Lung (tissue), 11 donors: ENCODE measurements at regions not wholly inside any gene's neighbourhood (a gene's known extent, or its start where the extent isn't known, plus 50 kb on each side); places are given as distances from the start of the nearest gene placed in this dataset.

Source experiments
- ATAC-seq: fragments of 200-7000 bp; cut with Tn5 transposase; one replicate; pipeline ENCODE4 v1.9.1; 2020; ENCODE audit warnings: moderate number of reproducible peaks; ENCODE audit not compliant: insufficient read depth, low FRiP score
- DNase-seq, 3 donors: peaks; one replicate each; pipeline ENCODE4 v3.0.0-alpha.2; 2013 to 2017
- H3K27ac ChIP-seq, 2 donors: one replicate each; pipeline ENCODE4 v1.5.1; 2013; ENCODE audit warnings: mild to moderate bottlenecking in 2 of 2, moderate library complexity in 2 of 2, control low read depth in 1 of 2, inconsistent platforms in 1 of 2, low read depth in 1 of 2, low read length in 1 of 2
- H3K27me3 ChIP-seq, 3 donors: one replicate each; pipeline ENCODE4 v1.5.1; 2013; ENCODE audit warnings: low read length in 2 of 3; ENCODE audit not compliant: control insufficient read depth in 3 of 3, insufficient read depth in 3 of 3
- H3K36me3 ChIP-seq, 4 donors: one replicate each; pipeline ENCODE4 v1.5.1; 2013; ENCODE audit warnings: low read length in 4 of 4, mild to moderate bottlenecking in 1 of 4, moderate library complexity in 1 of 4; ENCODE audit not compliant: control insufficient read depth in 4 of 4, insufficient read depth in 4 of 4
- H3K4me1 ChIP-seq, 5 donors: one replicate each; pipeline ENCODE4 v1.5.1; 2013; ENCODE audit warnings: low read length in 5 of 5, mild to moderate bottlenecking in 2 of 5, moderate library complexity in 1 of 5; ENCODE audit not compliant: control insufficient read depth in 5 of 5, insufficient read depth in 5 of 5
- H3K4me3 ChIP-seq: one replicate; pipeline ENCODE4 v1.5.1; 2013; ENCODE audit warnings: mild to moderate bottlenecking, control low read depth, moderate library complexity
- H3K9ac ChIP-seq, 2 donors: one replicate each; pipeline ENCODE4 v1.5.1; 2013; ENCODE audit warnings: low read length in 2 of 2, control low read depth in 1 of 2; ENCODE audit not compliant: insufficient read depth in 1 of 2
- H3K9me3 ChIP-seq, 4 donors: one replicate each; pipeline ENCODE4 v1.5.1; 2013; ENCODE audit warnings: low read length in 3 of 4, mild to moderate bottlenecking in 1 of 4, moderate library complexity in 1 of 4; ENCODE audit not compliant: control insufficient read depth in 4 of 4, insufficient read depth in 3 of 4
- WGBS, 2 donors: extraction: QIAGEN DNeasy Blood & Tissue Kit; methylation state at CpG; one replicate each; pipeline ENCODE4 v1.1.7; 2013; 5-methylcytosine and 5-hydroxymethylcytosine counted together
- TF ChIP-seq, protein P1 (sequence below): IDR thresholded peaks from 2 replicates; pipeline ENCODE4 v1.5.1; 2012; ENCODE audit warnings: mild to moderate bottlenecking; ENCODE audit errors: control extremely low read depth, extremely low read depth
- donor health status: control.
- donor health status: control.
- donor health status: Bipolar disorder and iron deficiency.
- donor health status: healthy.
- donor health status: DM: yes; HTN: yes; CAD: no.

DNA sequence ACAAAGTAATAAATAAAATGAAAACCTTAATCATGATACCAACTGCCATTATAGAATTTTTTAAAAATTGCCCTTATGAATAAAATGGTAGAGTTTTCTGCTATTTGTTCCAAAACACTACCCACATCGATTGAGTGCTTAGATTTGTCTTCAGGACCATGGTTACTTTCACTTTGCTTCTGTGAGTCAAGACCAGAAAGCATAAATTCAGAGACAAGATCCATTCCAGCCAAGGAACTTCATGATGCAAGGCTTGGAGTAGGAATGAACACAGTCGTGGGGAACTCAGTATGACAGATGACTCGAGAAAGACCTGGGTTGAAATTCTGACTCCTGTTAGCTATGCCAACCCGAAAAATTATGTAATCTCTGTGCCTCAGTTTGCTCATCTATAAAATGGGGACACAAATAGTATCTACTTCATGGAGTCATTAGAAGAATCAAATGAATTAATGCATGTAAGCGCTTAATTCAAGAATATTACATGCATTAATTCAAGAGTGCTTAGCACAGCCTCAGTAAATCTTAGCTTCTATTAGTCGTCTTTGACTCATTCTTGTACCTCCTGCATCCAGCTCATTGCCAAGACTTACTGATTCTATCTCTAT is 72.5 kb upstream of the MYLIP start:
- no peaks in the 10 kb centered on the region for H3K27me3 ChIP-seq
- no peak overlapping the region for H3K27ac ChIP-seq
- WGBS, 2 donors = 91 to 93% methylated on average over 6 of the region's 6 CpGs
- no peaks in the 10 kb centered on the region for H3K36me3 ChIP-seq
- H3K4me3 ChIP-seq = no peak overlapping the region
- TF ChIP-seq, protein P1, sequence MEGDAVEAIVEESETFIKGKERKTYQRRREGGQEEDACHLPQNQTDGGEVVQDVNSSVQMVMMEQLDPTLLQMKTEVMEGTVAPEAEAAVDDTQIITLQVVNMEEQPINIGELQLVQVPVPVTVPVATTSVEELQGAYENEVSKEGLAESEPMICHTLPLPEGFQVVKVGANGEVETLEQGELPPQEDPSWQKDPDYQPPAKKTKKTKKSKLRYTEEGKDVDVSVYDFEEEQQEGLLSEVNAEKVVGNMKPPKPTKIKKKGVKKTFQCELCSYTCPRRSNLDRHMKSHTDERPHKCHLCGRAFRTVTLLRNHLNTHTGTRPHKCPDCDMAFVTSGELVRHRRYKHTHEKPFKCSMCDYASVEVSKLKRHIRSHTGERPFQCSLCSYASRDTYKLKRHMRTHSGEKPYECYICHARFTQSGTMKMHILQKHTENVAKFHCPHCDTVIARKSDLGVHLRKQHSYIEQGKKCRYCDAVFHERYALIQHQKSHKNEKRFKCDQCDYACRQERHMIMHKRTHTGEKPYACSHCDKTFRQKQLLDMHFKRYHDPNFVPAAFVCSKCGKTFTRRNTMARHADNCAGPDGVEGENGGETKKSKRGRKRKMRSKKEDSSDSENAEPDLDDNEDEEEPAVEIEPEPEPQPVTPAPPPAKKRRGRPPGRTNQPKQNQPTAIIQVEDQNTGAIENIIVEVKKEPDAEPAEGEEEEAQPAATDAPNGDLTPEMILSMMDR = no peak
- H3K4me1 ChIP-seq = no peaks in the 10 kb centered on the region
- no peaks in the 10 kb centered on the region for H3K9me3 ChIP-seq
- no peak overlapping the region for H3K9ac ChIP-seq
- DNase-seq (no peak), ATAC-seq (no peak)

DNA sequence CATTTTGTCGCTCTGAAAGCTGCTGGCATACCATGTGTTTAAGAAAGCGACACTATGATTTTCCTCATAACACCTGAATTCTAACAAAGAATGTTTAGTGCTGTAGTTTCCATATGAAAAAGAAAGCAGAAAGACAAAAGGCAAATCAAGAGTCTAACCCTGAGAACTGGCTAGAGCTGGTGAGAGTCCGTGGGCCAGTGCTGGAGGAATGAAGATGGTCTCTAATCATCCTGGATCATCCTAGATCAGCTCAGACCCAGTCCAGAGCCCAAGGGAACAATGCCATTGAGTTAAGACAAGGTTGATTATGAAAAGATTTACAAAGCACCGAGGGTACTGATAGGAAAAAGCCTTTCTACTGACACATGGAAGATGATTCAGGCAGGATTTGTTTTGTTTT is 73.0 kb upstream of the MYLIP start:
- no peaks in the 10 kb centered on the region for H3K27me3 ChIP-seq
- H3K9ac ChIP-seq = no peak overlapping the region
- TF ChIP-seq, protein P1 = no peak
- ATAC-seq (no peak), DNase-seq (no peak)
- WGBS, 2 donors = 92 to 95% methylated on average over 4 of the region's 4 CpGs
- no peaks in the 10 kb centered on the region for H3K4me1 ChIP-seq
- H3K36me3 ChIP-seq = no peaks in the 10 kb centered on the region
- no peak overlapping the region for H3K27ac ChIP-seq
- H3K4me3 ChIP-seq = no peak overlapping the region
- H3K9me3 ChIP-seq = no peaks in the 10 kb centered on the region

DNA sequence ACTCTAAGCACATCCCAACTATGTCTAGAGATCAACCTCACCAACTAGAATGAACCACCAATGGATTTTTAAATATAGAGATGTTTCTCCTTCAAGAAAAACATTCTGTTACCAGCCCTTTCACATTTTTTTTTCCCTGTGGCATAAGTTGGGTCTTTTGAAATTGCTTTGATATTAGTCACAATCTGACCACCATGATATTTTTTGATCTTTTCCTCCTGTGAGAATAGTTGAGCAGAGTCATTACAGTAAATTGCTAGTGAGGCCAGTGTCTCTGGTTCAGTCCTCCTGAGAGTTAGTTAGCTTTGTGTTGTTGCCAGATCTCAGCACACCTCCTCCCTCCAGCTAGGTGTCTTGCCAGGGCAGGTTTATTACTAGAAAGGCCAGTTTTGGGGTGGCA is 79.7 kb upstream of the MYLIP start:
- no peaks in the 10 kb centered on the region for H3K36me3 ChIP-seq
- no peaks in the 10 kb centered on the region for H3K27me3 ChIP-seq
- ATAC-seq = no peak
- H3K4me3 ChIP-seq = no peak overlapping the region
- TF ChIP-seq, protein P1 = no peak
- no peaks in the 10 kb centered on the region for H3K4me1 ChIP-seq
- no peaks in the 10 kb centered on the region for H3K9me3 ChIP-seq
- DNase-seq = no peak
- no peak overlapping the region for H3K9ac ChIP-seq
- no peak overlapping the region for H3K27ac ChIP-seq

DNA sequence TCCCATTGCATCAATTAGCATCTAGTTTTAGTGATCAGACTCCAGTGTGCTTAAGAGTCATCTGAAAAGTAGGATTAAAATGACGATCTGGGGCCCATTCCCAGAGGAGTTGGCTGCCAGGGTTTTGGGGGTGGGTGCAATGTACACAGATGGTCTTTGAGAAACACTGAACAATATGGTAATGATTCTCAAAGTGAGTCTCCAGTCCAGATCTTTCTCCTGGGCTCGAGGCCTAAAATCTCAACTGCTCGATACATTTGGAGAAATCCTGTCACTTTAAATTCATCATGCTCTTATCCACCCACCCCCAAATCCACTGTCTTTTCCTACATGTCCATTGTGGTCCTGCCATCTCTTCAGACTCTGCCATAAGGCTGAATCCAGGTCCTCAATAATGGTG is 80.7 kb upstream of the MYLIP start:
- DNase-seq = no peak
- Histone ChIP-seq H3K36me3 (no peaks in the 10 kb centered on the region), H3K27ac (no peak overlapping the region), H3K9ac (no peak overlapping the region), H3K4me1 (no peaks in the 10 kb centered on the region), H3K27me3 (no peaks in the 10 kb centered on the region), H3K4me3 (no peak overlapping the region), H3K9me3 (no peaks in the 10 kb centered on the region)
- ATAC-seq = no peak
- TF ChIP-seq, protein P1 = no peak
- WGBS, 2 donors = 89 to 92% methylated on average over 3 of the region's 3 CpGs
